ENCODE measurements at regions not wholly inside any gene's neighbourhood (a gene's known extent, or its start where the extent isn't known, plus 50 kb on each side); places are given as distances from the start of the nearest gene placed in this dataset.
"Not testable (repeated sequence)": the region's sequence is repeated elsewhere in the genome, so short reads cannot be mapped to it uniquely, and the experiment has no call there.

GRCh38 chr1:56254130-56254529 lies 325.2 kb downstream of the PLPP3 start:
- CTCF ChIA-PET, result interaction anchor here (0.5 kb wide), 1 partner anchor 974 kb away, joined by 4 read pairs; no protein-coding TSS in a partner anchor
- H3K4me3 ChIP-seq (ENCODE audit: low read depth, low read length), result no peak overlapping the region
- no peak for TF ChIP-seq CTCF (IDR thresholded peaks at IDR 0.05; ENCODE audit: insufficient read depth, low read length, missing control alignments)
- POLR2A ChIA-PET, result no interaction called here
- DNase-seq (ENCODE audit: low read depth, low spot score), result no peak

- TF ChIP-seq CTCF (IDR thresholded peaks at IDR 0.05; ENCODE audit: insufficient read depth, low read length, missing control alignments), result no peak
- POLR2A ChIA-PET, result no interaction called here
- H3K4me3 ChIP-seq (ENCODE audit: low read depth, low read length), result no peak overlapping the region
- CTCF ChIA-PET, result interaction anchor here (1.4 kb wide), 1 partner anchor 326 kb away, joined by 4 read pairs; no protein-coding TSS in a partner anchor
- no peak for DNase-seq (ENCODE audit: low read depth, low spot score)
These were observed 328.6 kb downstream of the PLPP3 start for GRCh38 chr1:56250809-56251208.

GRCh38 chr1:56249234-56249633 lies 330.1 kb downstream of the PLPP3 start:
- no peak for TF ChIP-seq CTCF (IDR thresholded peaks at IDR 0.05; ENCODE audit: insufficient read depth, low read length, missing control alignments)
- DNase-seq (ENCODE audit: low read depth, low spot score), result no peak
- ChIA-PET POLR2A (no interaction called here), CTCF (no interaction called here)
- H3K4me3 ChIP-seq (ENCODE audit: low read depth, low read length), result no peak overlapping the region

- ChIA-PET POLR2A (no interaction called here), CTCF (no interaction called here)
- no peak for TF ChIP-seq CTCF (IDR thresholded peaks at IDR 0.05; ENCODE audit: insufficient read depth, low read length, missing control alignments)
- H3K4me3 ChIP-seq (ENCODE audit: low read depth, low read length), result no peak overlapping the region
- DNase-seq (ENCODE audit: low read depth, low spot score), result no peak
These were observed 331.2 kb downstream of the PLPP3 start for GRCh38 chr1:56248138-56248537.

- CTCF ChIA-PET, POLR2A ChIA-PET: not testable (repeated sequence)
These were observed 332.6 kb downstream of the PLPP3 start for GRCh38 chr1:56246726-56247125.

GRCh38 chr1:56240400-56240799 lies 339.0 kb downstream of the PLPP3 start:
- ChIA-PET CTCF (interaction anchor here (0.9 kb wide), 1 partner anchor 55 kb away, joined by 3 read pairs; no protein-coding TSS in a partner anchor), POLR2A (no interaction called here)
- DNase-seq (ENCODE audit: low read depth, low spot score), result no peak
- TF ChIP-seq CTCF (IDR thresholded peaks at IDR 0.05; ENCODE audit: insufficient read depth, low read length, missing control alignments), result no peak
- H3K4me3 ChIP-seq (ENCODE audit: low read depth, low read length), result no peak overlapping the region

More at GRCh38 chr1:56246726-56247125, 332.6 kb downstream of the PLPP3 start:
- not testable (repeated sequence) for DNase-seq (ENCODE audit: low read depth, low spot score); H3K4me3 ChIP-seq (ENCODE audit: low read depth, low read length)

- CTCF ChIA-PET, result interaction anchor here (1.4 kb wide), 1 partner anchor 37 kb away, joined by 3 read pairs; no protein-coding TSS in a partner anchor
- no peak for DNase-seq (ENCODE audit: low read depth, low spot score)
- POLR2A ChIA-PET, result no interaction called here
- no peak for TF ChIP-seq CTCF (IDR thresholded peaks at IDR 0.05; ENCODE audit: insufficient read depth, low read length, missing control alignments)
- H3K4me3 ChIP-seq (ENCODE audit: low read depth, low read length), result no peak overlapping the region
These were observed 341.8 kb downstream of the PLPP3 start for GRCh38 chr1:56237491-56238064.

Data from AG04449 (cell line).